Activated CD8-positive, alpha-beta T cell treated with anti-CD3 and anti-CD28 coated beads, Interleukin-2, amount 10 ng/mL, durations not matched to agents 7 days and 5 days (primary cell): ENCODE measurements at regions not wholly inside any gene's neighbourhood (a gene's known extent, or its start where the extent isn't known, plus 50 kb on each side); places are given as distances from the start of the nearest gene placed in this dataset.

Source experiments
- ATAC-seq: fragments of 150-1000 bp; cut with Tn5 transposase; one replicate; pipeline ENCODE4 v1.10.0; 2021; ENCODE audit warnings: moderate library complexity
- CTCF ChIA-PET: fragments of 350-600 bp; sonication (Branson Sonifier 250); formaldehyde crosslinking; loops from one replicate; lab custom pipeline; 2021; ENCODE audit warnings: antibody characterized with exemption; lab: Charles Lee
- POLR2A ChIA-PET: fragments of 350-600 bp; sonication (Branson Sonifier 250); formaldehyde crosslinking; loops from one replicate; lab custom pipeline; 2021; ENCODE audit warnings: antibody characterized with exemption; lab: Charles Lee
- DNase-seq: peaks from one replicate; pipeline ENCODE4 v3.0.0-alpha.2; 2020
- H3K27ac Mint-ChIP-seq: one replicate; pipeline ENCODE4 v1.8.0; 2021; ENCODE audit warnings: mild to moderate bottlenecking, mixed read lengths
- H3K27me3 Mint-ChIP-seq: one replicate; pipeline ENCODE4 v1.8.0; 2021; ENCODE audit warnings: low read depth, mixed read lengths
- H3K36me3 Mint-ChIP-seq: one replicate; pipeline ENCODE4 v1.8.0; 2021; ENCODE audit warnings: low read depth, mixed read lengths
- H3K4me1 Mint-ChIP-seq: one replicate; pipeline ENCODE4 v1.8.0; 2021; ENCODE audit warnings: low read depth, mixed read lengths
- H3K4me3 Mint-ChIP-seq: one replicate; pipeline ENCODE4 v1.8.0; 2021; ENCODE audit warnings: mild to moderate bottlenecking, mixed read lengths
- H3K9me3 Mint-ChIP-seq: one replicate; pipeline ENCODE4 v1.8.0; 2022; ENCODE audit warnings: mixed read lengths; ENCODE audit not compliant: insufficient read depth

DNA sequence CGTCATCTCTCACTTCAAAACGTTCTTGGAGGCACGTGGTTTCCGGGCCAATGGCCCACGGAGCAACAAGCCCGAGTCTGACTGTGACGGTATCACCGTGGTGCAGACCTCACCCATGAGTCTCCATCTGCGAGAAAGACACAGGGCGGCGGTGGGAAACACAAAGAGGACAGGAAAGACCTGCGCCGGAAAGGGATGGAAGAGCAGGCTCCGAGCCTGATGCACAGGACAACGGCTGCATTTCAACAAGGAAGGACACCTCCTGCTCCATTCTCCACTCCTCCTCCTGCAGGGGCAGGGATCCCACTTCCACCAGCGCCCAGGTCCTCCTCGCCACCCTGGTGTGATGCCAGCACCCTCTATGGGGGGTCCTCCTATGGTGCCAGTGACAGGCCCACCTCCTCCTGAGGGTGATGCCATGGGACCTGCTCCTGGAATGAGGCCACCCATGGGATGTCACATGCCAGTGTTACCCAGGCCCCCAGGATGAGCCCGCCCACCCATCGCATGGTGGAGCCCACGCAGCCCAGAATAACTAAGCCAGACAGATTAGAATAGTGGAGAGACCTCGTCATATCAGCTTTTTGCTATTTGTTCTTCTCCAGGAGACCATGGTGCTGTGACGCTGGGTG is 73.0 kb upstream of the PCSK6 start:
- H3K4me3 Mint-ChIP-seq = no peak overlapping the region
- ChIA-PET CTCF (no interaction called here), POLR2A (no interaction called here)
- H3K27ac Mint-ChIP-seq = no peak overlapping the region
- ATAC-seq = no peak
- no peaks in the 10 kb centered on the region for H3K4me1 Mint-ChIP-seq
- no peaks in the 10 kb centered on the region for H3K36me3 Mint-ChIP-seq
- no peak for DNase-seq
- no peaks in the 10 kb centered on the region for H3K9me3 Mint-ChIP-seq
- peaks cover 2% of the 10 kb centered on the region for H3K27me3 Mint-ChIP-seq

DNA sequence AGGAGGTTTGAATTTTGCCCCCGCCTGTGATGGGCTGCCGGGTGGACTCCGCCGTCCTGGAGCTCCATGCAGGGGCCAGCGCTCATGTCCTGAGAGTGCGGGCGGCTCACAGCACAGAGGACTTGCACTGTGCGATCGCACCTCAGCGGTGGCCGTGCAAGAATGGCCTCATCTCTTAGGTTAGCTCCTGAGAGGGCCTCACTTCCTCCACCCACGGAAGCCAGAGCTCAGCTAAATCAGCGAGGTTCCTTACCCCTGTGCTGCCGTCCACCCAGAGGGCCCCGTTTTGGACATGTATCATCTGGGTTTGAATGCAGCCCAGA is 72.0 kb upstream of the PCSK6 start:
- Mint-ChIP-seq H3K36me3 (no peaks in the 10 kb centered on the region), H3K4me3 (no peak overlapping the region), H3K4me1 (no peaks in the 10 kb centered on the region), H3K27me3 (peaks cover 2% of the 10 kb centered on the region), H3K27ac (no peak overlapping the region), H3K9me3 (no peaks in the 10 kb centered on the region)
- ChIA-PET POLR2A (no interaction called here), CTCF (no interaction called here)
- no peak for ATAC-seq
- no peak for DNase-seq

DNA sequence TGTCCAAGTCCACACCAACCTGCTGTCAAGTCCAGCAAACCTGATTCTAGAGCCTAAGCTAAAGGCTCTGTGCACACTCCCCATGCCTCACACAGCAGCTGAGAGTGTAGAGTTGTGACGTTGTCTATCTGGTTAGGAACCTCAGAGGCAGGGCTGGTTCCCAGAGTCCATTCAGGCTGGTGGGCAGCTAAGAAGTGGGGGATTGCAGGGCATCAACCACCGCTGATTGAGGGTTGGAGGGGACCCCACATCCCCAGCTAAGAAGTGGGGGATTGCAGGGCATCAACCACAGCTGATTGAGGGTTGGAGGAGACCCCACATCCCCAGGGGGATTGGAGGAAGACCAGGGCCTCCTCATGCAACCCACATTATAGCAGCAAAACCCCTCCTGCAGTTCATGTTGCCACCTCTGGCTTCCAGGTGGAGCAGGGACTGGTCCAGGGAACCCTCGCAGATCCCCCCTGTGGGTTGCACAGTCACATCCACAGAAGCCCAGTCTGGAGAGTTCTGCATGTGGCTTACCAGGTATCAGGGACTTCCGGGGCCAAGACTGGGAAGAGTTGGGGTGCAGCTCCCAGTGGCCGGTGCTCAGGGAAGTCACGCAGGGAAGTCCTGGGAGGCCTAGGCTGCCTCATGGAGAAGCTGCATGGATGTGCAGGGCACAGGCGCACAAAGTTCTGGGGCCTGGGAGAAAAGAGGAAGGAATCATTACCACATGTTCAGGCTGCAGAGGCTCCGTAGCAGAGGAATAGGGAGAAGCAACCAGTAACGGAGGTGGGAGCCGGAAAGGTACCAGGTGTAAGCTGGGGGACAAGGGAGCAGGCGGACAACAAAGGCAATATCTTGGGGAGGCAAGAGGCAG is 71.4 kb upstream of the PCSK6 start:
- no peaks in the 10 kb centered on the region for H3K9me3 Mint-ChIP-seq
- no peak for DNase-seq

DNA sequence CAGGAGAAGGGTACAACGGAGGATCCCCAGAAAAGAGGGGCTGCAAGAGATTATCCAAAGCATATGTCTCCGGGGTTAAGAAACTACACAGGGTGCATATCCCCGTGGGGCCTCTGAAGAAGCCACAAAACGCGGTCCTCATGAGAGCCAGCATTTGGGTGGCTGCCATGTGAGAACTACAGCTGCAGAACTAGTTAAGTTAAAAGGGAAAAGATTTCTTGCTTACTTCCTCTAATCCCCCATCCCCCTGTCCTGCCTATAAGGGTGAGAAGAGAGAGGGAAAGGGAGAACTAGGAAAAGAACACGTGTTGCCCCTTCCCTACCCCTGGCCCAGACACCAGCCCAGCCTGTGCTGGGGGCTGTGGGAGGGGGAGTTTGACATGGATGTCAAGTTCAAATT is 70.4 kb upstream of the PCSK6 start:
- Mint-ChIP-seq H3K9me3 (no peaks in the 10 kb centered on the region), H3K27me3 (peaks cover 2% of the 10 kb centered on the region), H3K27ac (no peak overlapping the region), H3K4me1 (no peaks in the 10 kb centered on the region), H3K36me3 (no peaks in the 10 kb centered on the region), H3K4me3 (no peak overlapping the region)
- ATAC-seq = no peak
- ChIA-PET POLR2A (no interaction called here), CTCF (no interaction called here)
- no peak for DNase-seq

More for the DNA sequence above, 71.4 kb upstream of the PCSK6 start:
- ChIA-PET CTCF (no interaction called here), POLR2A (no interaction called here)
- H3K27me3 Mint-ChIP-seq = peaks cover 2% of the 10 kb centered on the region
- no peak overlapping the region for H3K27ac Mint-ChIP-seq
- no peaks in the 10 kb centered on the region for H3K36me3 Mint-ChIP-seq
- ATAC-seq = no peak
- H3K4me3 Mint-ChIP-seq = no peak overlapping the region
- no peaks in the 10 kb centered on the region for H3K4me1 Mint-ChIP-seq

DNA sequence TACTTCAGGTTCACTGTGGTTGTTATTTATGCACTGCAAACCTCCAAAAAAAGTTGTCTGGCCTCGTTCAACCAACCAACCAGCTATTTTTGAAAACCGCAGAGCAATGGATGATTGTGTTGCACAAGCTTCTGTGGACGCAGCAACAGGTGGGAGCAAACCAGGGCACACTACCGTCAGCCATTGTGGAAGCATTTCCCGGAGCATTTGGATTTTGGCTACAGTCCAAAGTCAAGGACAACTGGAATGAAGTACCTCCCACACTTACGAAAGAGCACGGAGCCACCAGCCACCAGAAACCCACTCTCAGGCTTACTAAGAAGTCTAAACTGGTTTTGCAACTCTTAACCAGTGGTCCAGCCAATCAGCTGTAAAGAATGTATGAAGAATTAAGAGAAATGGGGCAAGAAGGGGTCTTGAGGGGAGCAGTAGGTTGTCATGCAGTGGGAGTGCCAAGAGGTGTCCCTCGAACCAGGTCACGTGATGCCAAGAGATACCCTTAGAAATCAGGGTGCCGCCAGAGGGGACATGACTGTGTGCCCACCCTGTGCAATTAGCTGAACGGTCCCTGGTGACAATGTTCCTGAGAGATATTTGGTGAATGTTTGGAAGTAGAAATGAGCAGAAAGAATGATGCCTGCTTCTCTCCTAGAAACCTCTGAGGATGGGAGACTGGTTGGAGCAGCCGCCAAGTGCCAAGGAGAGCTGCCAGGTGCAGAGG is 68.9 kb upstream of the PCSK6 start:
- Mint-ChIP-seq H3K4me1 (no peaks in the 10 kb centered on the region), H3K27me3 (peaks cover 2% of the 10 kb centered on the region), H3K9me3 (no peaks in the 10 kb centered on the region), H3K27ac (no peak overlapping the region), H3K36me3 (no peaks in the 10 kb centered on the region), H3K4me3 (no peak overlapping the region)
- ATAC-seq = no peak
- no peak for DNase-seq
- CTCF ChIA-PET = no interaction called here
- POLR2A ChIA-PET = no interaction called here

DNA sequence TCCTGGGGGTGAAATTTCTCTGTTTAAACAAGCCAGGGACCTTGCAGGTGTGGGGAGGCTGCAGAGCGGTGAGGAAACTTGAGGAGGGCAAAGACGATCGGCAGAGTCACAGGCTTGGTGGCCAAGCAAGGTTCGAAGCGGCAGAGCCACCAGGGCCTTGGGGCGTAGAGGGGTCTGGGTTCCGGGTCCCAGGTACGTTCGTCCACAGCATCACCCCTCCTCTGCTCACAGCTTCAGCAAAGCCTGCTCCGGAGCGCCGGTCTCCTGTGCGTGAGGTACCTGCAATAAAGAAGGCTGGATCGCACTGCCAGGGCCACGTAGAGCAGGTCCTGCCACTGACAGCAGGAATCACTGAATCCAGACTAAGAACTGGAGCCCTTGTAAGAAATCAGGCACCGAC is 66.8 kb upstream of the PCSK6 start:
- CTCF ChIA-PET = no interaction called here
- POLR2A ChIA-PET = no interaction called here
- ATAC-seq = no peak
- H3K9me3 Mint-ChIP-seq = no peaks in the 10 kb centered on the region
- H3K4me3 Mint-ChIP-seq = no peak overlapping the region
- H3K27me3 Mint-ChIP-seq = peaks cover 2% of the 10 kb centered on the region
- H3K4me1 Mint-ChIP-seq = no peaks in the 10 kb centered on the region
- H3K36me3 Mint-ChIP-seq = no peaks in the 10 kb centered on the region
- H3K27ac Mint-ChIP-seq = no peak overlapping the region
- no peak for DNase-seq

DNA sequence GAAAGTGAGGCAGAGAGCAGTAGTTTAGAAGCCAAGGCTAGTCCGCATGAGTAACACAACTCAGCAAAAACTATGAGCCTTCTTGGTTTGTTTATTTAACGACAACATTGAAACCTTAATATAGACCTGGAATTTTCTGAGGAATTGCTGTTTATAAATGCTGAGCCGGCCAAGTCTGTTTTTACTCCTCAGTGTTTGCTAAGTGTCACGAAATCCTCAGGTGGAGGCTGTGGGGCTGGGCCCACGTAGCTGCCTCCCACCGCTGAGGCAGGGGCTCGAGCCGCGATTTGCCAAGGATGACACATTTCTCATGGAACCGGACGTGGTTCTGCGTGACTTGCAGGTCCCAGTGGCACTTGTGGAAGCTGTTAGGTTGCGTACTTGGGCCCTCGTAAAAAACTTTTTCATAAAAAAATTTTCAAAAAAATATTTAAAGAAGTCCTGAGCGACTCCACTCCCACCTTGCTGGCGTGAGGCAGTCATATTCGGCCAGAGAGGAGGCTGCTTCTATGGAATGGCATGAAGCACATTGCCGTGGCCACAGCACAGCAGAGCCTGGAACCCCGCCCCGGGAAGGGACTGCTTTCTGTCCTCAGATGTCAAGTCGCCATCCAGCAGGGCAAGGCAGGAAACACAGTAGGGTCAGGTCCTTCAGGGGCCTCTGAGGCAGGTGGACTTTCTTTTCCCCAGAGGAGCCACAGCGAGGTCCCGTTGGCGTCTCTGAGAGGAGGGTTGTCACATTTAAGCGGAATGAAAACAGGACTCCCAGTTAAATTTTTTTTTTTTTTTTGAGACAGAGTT is 64.8 kb upstream of the PCSK6 start:
- ATAC-seq (no peak), DNase-seq (no peak)
- Mint-ChIP-seq H3K36me3 (no peaks in the 10 kb centered on the region), H3K9me3 (no peaks in the 10 kb centered on the region), H3K4me1 (no peaks in the 10 kb centered on the region), H3K27ac (no peak overlapping the region), H3K4me3 (no peak overlapping the region), H3K27me3 (peaks cover 6% of the 10 kb centered on the region)
- CTCF ChIA-PET = no interaction called here
- POLR2A ChIA-PET = no interaction called here

DNA sequence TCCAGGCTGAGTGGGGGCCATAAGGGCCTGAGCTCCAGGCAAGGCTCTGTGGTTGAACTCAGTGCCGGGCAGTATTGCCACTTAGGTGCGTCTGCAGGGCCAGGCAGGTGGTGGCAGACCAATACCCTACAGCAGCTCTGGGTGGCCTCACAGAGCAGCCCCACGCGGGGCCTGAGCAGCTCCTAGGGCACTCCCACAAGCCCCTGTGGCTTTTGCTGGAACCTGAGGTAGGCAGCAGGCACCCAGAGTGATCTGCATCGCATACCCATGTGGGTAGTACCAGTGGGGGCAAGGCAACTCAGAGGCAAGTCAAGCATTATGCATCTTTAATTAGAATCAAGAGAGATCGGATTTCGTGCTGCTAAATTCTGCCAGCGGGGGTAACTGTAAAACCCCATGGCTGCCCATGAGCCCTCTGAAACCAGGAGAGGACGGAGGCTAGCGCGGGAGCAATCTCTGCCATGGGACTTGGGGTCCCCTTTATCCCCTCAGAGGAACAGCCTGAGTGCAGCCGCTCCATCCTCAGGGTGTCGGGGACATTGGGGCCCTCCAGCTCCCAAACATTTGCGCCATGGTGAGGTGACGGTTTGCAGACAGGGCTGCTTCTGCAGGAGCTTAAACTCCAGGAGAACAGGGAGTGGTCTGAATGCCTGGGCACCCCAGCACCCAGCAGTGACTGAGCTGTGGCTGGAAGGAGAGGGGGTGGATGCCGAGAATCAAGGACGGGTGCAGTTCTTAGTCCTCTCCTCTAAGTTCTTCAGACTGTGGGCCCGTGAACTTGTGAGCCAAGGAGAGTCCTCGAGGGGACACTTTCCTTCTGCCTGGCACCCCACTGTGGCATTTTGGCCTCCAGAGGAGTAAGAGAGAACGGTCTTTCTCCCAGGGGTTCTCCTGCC is 62.4 kb upstream of the PCSK6 start:
- DNase-seq (no peak), ATAC-seq (no peak)
- H3K27me3 Mint-ChIP-seq = peaks cover 10% of the 10 kb centered on the region
- CTCF ChIA-PET = no interaction called here
- H3K4me1 Mint-ChIP-seq = no peaks in the 10 kb centered on the region
- no peaks in the 10 kb centered on the region for H3K9me3 Mint-ChIP-seq
- H3K36me3 Mint-ChIP-seq = no peaks in the 10 kb centered on the region
- no peak overlapping the region for H3K27ac Mint-ChIP-seq
- POLR2A ChIA-PET = no interaction called here
- no peak overlapping the region for H3K4me3 Mint-ChIP-seq

DNA sequence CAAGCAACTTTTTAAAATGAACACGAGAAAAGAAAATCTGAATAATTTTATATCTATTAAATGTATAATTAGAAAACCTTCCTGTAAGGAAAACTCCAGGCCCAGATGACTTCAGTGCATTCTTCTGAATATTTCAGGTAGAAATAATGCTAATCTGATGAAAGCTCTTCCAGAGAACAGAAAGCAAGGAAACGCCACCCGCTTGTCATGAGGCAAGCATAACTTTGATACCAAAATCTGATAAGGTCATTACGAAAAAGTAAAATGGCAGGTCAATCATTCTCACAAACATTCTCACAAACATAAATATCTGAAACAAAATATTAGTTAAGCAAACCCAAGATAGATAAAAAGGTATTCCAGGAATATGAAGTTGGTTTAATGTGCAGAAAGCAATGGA is 60.6 kb upstream of the PCSK6 start:
- CTCF ChIA-PET = no interaction called here

DNA sequence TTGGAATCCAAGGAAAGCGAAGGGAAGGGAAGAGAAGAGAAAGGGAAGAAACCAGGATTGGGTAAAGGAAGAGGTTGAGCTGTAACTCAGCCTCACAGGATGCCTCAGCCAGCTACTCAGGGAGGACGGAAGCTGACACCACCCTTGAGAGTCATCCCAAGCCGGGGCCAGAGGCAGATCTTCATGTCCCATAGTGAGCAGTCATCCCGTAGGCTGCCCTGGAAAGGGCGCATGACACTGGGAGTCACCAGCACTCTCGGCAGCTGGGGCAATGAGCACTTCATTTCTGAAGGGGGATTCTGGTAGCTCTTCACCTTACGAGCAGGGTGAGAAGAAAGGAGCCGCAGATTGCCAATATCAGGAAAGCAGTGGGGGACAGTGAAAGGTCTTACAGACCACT is 60.1 kb upstream of the PCSK6 start:
- Mint-ChIP-seq H3K27me3 (peaks cover 14% of the 10 kb centered on the region), H3K4me1 (no peaks in the 10 kb centered on the region), H3K27ac (no peak overlapping the region), H3K4me3 (no peak overlapping the region), H3K9me3 (no peaks in the 10 kb centered on the region), H3K36me3 (no peaks in the 10 kb centered on the region)
- POLR2A ChIA-PET = no interaction called here
- CTCF ChIA-PET = no interaction called here
- DNase-seq (no peak), ATAC-seq (no peak)

More for the DNA sequence above, 60.6 kb upstream of the PCSK6 start:
- Mint-ChIP-seq H3K4me3 (no peak overlapping the region), H3K27me3 (peaks cover 14% of the 10 kb centered on the region), H3K4me1 (no peaks in the 10 kb centered on the region), H3K9me3 (no peaks in the 10 kb centered on the region), H3K36me3 (no peaks in the 10 kb centered on the region), H3K27ac (no peak overlapping the region)
- no peak for DNase-seq
- POLR2A ChIA-PET = no interaction called here
- ATAC-seq = no peak

DNA sequence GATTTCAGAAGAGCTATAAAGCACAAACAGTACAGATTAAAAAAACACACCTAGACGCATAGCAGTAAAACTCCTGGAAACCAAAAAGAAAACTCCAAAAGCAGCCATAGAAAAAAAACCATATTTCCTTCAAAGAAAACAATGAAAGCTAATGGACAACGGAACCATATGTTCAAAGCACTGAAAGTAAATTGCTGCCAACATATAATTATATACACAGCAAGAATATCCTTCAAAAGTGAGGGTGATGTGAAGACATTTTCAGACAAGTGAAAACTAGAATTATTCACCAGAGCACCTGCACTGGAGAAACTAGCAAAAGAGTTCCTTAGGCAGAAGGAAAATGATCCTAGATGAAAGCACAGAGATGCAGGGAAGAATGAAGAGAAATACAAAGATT is 58.2 kb upstream of the PCSK6 start:
- CTCF ChIA-PET = no interaction called here
- no peak for DNase-seq
- H3K4me1 Mint-ChIP-seq = no peaks in the 10 kb centered on the region
- POLR2A ChIA-PET = no interaction called here
- no peak overlapping the region for H3K4me3 Mint-ChIP-seq
- ATAC-seq = no peak
- no peaks in the 10 kb centered on the region for H3K36me3 Mint-ChIP-seq
- H3K9me3 Mint-ChIP-seq = no peaks in the 10 kb centered on the region
- no peak overlapping the region for H3K27ac Mint-ChIP-seq
- peaks cover 14% of the 10 kb centered on the region for H3K27me3 Mint-ChIP-seq
